ENCODE measurements at regions not wholly inside any gene's neighbourhood (a gene's known extent, or its start where the extent isn't known, plus 50 kb on each side); places are given as distances from the start of the nearest gene placed in this dataset.

- no peak for DNase-seq
These were observed 404.9 kb downstream of the GLRX3 start for GRCh38 chr10:130541090-130541489.

DNA sequence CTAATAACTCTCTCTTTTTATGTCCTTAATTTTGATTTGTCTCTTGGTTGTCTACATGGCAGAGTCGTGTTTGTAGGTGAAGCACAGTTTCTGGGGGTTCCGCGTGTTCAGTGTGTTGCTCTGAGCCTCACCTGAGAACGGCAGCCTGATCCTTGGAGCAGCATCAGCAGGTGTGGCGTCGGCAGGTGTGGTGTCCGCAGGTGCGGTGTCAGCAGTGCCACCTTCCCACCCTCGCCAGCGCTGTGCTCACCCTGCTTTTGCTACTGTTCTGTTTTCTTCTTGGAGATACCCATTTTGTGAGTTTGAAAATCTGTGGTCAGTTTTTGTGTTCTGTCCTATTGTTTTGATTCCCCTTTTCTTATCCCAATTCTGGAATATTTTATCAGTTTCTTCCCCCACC, 406.6 kb downstream of the GLRX3 start:
- no peak for DNase-seq

DNA sequence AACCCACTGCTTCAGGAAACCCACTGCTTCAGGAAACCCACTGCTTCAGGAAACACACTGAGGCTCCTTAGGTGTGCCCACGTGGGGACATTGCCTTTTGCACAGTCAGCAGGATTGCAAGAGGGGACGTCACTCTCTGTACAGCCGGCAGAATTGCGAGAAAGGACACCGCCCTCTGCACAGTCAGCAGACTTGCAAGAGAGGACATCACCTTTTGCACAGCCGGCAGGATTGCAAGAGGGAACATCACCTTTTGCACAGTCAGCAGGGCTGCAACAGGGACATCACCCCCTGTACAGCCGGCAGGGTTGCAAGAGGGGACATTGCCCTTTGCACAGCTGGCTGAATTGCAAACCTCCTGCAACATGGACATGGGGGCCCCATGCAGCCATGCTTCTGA, 407.6 kb downstream of the GLRX3 start:
- no peak for DNase-seq

GRCh38 chr10:130545122-130545521, 408.9 kb downstream of the GLRX3 start:
- no peak for DNase-seq

- peak; percentile 0 for DNase-seq
These were observed 409.5 kb downstream of the GLRX3 start for GRCh38 chr10:130545697-130546096.

GRCh38 chr10:130546841-130547240, 410.6 kb downstream of the GLRX3 start:
- DNase-seq, result no peak

DNA sequence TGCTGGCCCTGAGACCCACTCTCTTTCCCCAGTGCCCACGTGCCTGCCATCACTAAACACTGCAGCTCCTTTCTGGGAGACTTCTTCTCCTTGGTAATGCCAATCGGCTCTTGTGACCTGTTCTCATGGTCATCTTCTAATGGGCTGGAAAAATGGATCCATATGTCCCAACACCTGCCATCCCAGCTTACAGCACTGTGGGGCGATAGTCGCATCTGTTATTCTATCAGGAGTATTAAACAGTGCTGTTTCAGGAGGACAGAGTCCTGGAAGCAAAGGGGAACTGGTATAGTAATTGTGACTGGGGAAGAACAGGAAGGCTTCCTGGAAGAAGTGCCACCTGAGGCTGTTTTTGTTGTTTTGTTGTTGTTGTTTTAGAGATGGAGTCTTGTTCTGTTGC, 411.2 kb downstream of the GLRX3 start:
- DNase-seq, result no peak

DNA sequence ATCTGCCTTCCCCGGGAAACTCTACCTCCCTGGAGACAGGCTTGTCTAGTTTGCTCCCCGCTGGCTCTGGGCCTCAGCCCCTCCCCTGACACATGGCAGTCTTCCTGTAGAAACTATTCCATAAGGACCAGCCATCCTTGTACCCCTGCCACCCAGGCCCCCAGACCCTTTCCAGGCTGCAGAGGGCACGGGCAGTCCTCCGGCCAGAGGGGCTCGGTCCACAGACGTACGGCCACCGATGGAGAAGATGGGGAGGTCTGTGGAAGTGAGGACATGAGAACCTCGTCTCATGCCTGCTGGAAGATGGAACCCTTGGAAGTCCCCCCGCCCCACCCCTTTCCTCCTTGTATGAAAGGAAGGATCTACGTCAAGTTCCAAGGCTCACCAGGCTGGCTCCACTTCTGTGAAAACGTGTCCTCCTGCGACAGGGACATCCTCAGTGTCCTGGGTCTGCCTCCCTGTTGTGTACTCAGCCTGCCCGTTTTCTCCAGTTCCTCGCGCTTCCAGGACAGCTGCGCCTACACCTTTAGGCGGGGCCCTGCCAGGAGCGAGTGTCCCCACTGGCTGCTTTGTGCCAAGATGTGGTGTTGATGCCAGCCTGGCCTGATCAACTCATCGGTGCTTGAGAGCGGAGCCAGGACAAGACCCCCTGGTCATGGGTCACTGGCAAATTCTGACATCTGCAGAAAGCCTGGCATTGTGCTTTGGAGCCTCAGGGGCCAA, 414.9 kb downstream of the GLRX3 start:
- no peak for DNase-seq

- DNase-seq, result no peak
These were observed 415.5 kb downstream of the GLRX3 start for GRCh38 chr10:130551676-130552075.

- no peak for DNase-seq
These were observed 417.6 kb downstream of the GLRX3 start for GRCh38 chr10:130553826-130554225.

DNA sequence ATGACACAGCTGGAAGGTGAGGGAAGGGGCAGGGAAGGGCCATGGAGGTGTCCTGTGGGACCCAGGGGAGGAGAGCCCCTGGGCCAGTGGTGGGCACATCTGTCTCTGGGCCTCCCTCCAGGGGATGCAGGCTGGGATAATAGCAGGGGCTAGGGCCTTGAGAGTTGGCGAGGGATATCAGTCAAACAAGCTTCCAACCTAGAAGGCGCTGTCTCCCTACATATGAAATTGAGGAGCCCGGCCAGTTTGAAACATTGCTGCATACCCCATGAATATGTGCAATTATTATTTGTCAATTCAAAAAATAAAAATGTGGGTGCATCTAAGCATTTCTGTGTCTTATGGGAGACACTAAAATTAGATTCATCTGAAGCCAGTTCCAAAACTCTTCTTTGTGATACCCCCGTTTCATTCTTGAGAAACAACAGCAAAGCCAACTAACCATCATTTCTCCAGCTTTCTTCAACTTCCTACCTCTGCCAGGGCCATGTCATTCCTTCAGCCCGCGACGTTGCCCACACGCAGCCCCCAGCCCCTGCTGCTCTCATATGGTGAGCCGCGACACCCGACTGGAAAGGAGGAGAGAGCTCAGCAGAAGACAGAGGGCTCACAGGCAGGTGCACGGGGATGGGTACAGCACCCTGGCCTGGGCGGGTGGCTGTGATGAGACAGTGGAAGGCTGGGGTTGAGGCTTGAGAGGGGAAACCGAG, 418.7 kb downstream of the GLRX3 start:
- DNase-seq, result no peak

GRCh38 chr10:130555411-130555750, 419.2 kb downstream of the GLRX3 start:
- DNase-seq, result no peak

GRCh38 chr10:130557181-130557845, 421.1 kb downstream of the GLRX3 start:
- DNase-seq, result peak; percentile 6

- no peak for DNase-seq
These were observed 422.8 kb downstream of the GLRX3 start for GRCh38 chr10:130558746-130559546.

DNA sequence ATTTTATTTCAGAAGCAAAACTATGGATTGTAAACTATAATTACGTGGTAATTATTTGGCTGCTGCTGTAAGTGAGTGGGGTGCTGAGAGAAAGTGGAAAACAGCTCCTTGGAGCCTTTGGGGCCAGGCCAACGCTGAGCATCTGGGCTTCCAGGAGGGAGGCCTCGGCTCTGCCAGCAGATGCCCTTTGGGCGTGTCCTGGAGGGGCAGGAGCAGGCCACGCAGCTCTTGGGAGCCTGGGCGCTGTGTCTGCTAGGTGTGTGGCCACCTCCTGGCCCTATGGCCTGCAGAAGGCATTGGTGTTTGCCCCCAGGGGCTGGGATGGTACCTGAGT, 423.3 kb downstream of the GLRX3 start:
- DNase-seq, result no peak

DNA sequence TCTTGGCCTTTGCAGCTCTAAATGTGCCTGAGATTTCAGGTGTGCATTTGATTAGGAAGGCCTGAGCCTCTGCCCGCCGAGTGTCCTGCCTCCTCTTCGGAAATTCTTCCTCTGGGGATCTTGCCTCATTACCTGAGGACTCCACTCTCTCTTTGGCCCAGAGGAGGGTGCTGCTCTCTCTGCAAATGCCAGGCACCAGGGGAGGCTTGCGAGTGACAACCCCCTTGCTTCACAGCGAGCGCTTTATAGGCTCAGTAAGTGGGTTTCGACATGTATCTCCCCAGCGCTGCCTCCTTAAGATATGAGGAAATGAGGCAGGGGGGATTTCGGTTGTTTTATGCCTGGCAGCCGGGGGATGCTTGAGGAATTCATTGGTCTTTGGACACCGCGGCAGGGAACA, 423.9 kb downstream of the GLRX3 start:
- no peak for DNase-seq

DNA sequence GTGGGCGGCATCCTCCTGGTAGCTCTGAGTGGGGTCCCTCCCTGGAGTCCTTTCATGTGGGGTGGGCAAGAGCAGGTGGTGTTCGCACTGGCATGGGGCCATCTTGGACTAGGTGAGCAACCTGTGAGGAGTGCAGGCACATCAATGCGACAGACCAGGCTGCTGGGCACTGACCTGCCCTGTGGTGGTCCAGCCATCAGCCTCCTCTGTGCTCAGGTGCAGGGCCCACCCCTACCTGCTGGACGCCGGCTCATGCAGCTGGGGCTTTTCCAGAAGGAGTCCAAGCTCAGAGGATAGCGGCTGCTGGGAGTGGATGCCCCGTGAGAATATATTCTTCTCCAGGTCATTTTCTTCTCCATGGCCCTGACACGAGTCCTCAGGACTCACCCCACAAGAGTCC, 424.4 kb downstream of the GLRX3 start:
- no peak for DNase-seq

- no peak for DNase-seq
These were observed 425.5 kb downstream of the GLRX3 start for GRCh38 chr10:130561681-130562080.

GRCh38 chr10:130567011-130567410, 430.8 kb downstream of the GLRX3 start:
- no peak for DNase-seq

DNA sequence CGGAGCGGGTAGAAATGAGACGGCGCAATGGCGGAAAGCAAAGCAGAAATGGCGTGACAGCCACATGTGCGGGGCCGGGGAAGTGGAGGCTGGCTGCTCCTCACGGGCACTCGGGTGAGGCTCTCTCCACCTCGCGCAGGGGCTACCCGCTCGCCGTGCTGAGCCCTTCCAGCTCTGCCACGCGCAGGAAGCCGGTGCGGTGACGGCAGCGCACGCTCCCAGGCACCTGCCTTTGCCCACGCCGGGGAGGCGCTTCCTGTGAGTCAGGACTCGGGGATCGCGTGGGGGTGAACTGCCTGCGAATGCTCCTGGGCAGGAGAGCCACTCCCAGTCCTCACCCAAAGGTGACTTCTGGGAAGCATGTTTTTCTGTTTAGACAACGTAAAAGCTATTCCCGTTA, 431.2 kb downstream of the GLRX3 start:
- no peak for DNase-seq

DNA sequence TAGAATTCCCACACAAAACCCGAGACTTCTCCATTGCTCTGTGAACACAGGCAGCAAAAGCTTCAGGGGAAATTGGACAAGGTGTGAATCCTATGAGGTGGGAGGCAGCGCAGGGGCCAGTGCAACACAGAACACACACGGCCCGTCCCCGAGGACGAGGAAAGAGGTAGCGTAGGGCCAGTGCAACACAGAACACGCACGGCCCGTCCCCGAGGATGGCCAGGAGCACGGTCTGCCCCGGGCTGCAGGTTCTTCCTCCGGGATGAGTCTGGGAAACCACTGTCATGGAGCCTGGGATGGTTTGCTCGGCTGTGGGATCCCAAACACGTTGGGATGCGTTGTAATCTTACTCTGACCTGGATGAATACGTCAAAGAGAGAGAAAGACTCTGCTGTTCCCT, 432.1 kb downstream of the GLRX3 start:
- DNase-seq, result no peak

DNA sequence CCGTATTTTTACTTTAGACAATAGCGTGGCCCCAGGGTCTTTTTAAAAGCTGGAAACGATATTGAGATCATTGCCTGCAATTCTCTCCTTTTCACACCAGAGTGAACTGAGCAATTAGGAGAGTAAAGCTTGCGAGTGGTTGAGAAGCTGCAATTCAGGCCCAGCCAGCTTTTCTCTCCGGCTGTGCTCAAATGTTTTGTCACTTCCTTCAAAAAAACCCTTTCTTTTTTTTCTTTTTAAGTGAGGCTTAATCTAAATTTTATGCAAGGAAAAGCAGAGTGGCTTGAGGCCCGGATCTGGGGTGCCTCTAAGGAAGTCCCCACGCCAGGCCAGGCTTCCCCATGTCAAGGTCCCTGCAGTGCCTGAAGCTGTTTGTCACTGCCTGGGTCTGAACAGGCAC, 433.9 kb downstream of the GLRX3 start:
- no peak for DNase-seq

DNA sequence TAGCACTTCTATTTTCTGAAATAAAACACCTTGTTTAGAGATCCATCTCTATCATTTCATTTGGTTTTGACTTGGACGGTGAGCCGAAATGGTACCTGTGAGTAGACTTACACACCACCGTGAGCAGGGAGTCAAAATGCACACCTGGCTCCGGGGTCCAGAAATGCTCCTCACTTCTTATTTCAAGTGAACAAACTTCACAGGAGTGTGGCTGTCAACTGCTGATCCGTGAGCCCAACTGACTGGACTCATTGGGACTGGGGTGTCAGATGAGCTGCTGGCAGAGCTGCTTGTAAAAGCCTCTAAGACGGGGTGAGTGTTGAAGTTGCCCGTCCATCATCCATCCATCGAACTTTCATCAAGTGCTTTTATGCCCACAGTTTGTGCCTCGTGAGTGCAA, 435.5 kb downstream of the GLRX3 start:
- no peak for DNase-seq

- no peak for DNase-seq
These were observed 437.3 kb downstream of the GLRX3 start for GRCh38 chr10:130573446-130573845.

Measured in NCI-H524 treated with DMSO at 0.1 percent for 48 hours (cell line).